Nephron progenitor cell (in vitro differentiated cells): ENCODE measurements at regions not wholly inside any gene's neighbourhood (a gene's known extent, or its start where the extent isn't known, plus 50 kb on each side); places are given as distances from the start of the nearest gene placed in this dataset.
"Not testable (repeated sequence)": the region's sequence is repeated elsewhere in the genome, so short reads cannot be mapped to it uniquely, and the experiment has no call there.

Source experiments
- DNase-seq: peaks from one replicate; pipeline ENCODE4 v3.0.0; 2021
- H3K27ac Mint-ChIP-seq: 2 replicates; pipeline ENCODE4 v1.8.0; 2021; ENCODE audit warnings: mild to moderate bottlenecking, moderate library complexity, mixed read lengths
- H3K27me3 Mint-ChIP-seq: 2 replicates; pipeline ENCODE4 v1.8.0; 2021; ENCODE audit warnings: mild to moderate bottlenecking, low read depth, mixed read lengths; ENCODE audit not compliant: poor library complexity
- H3K36me3 Mint-ChIP-seq: 2 replicates; pipeline ENCODE4 v1.8.0; 2021; ENCODE audit warnings: low read depth, mixed read lengths
- H3K4me1 Mint-ChIP-seq: 2 replicates; pipeline ENCODE4 v1.8.0; 2021; ENCODE audit warnings: mixed read lengths
- H3K4me3 Mint-ChIP-seq: 2 replicates; pipeline ENCODE4 v1.8.0; 2021; ENCODE audit warnings: mild to moderate bottlenecking, moderate library complexity, mixed read lengths
- H3K9me3 Mint-ChIP-seq: 2 replicates; pipeline ENCODE4 v1.8.0; 2021; ENCODE audit warnings: mild to moderate bottlenecking, moderate library complexity, mixed read lengths
- TF ChIP-seq, protein P1 (sequence below): fragments of 200-600 bp; sonication (generic); IDR thresholded peaks from 2 replicates; pipeline ENCODE4 v1.5.0; 2021; ENCODE audit warnings: antibody characterized with exemption

DNA sequence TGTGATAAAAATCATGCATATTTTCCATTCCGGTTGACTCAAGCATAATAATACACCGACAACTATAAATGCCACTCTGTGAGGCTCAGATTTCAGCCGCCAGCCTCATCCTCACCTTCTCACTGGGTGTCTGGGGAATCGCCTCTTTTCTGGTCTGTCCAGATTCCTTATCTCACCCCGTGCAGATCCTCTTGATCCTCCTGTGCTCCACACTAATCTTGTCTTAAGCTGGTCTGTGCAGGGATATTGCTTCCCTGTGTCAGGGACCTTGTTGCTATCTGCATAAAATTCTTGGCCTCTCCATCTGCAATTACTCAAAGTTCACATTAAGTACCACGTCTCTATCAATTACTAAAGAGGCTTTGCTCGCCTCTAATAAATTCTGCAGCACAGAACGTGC is 116.6 kb upstream of the SPACA7 start:
- no peaks in the 10 kb centered on the region for H3K36me3 Mint-ChIP-seq
- TF ChIP-seq, protein P1, sequence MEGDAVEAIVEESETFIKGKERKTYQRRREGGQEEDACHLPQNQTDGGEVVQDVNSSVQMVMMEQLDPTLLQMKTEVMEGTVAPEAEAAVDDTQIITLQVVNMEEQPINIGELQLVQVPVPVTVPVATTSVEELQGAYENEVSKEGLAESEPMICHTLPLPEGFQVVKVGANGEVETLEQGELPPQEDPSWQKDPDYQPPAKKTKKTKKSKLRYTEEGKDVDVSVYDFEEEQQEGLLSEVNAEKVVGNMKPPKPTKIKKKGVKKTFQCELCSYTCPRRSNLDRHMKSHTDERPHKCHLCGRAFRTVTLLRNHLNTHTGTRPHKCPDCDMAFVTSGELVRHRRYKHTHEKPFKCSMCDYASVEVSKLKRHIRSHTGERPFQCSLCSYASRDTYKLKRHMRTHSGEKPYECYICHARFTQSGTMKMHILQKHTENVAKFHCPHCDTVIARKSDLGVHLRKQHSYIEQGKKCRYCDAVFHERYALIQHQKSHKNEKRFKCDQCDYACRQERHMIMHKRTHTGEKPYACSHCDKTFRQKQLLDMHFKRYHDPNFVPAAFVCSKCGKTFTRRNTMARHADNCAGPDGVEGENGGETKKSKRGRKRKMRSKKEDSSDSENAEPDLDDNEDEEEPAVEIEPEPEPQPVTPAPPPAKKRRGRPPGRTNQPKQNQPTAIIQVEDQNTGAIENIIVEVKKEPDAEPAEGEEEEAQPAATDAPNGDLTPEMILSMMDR = no peak
- no peak overlapping the region for H3K4me3 Mint-ChIP-seq
- no peak overlapping the region for H3K27ac Mint-ChIP-seq
- H3K9me3 Mint-ChIP-seq = no peaks in the 10 kb centered on the region
- DNase-seq = no peak
- H3K4me1 Mint-ChIP-seq = no peaks in the 10 kb centered on the region
- peaks cover 29% of the 10 kb centered on the region for H3K27me3 Mint-ChIP-seq

DNA sequence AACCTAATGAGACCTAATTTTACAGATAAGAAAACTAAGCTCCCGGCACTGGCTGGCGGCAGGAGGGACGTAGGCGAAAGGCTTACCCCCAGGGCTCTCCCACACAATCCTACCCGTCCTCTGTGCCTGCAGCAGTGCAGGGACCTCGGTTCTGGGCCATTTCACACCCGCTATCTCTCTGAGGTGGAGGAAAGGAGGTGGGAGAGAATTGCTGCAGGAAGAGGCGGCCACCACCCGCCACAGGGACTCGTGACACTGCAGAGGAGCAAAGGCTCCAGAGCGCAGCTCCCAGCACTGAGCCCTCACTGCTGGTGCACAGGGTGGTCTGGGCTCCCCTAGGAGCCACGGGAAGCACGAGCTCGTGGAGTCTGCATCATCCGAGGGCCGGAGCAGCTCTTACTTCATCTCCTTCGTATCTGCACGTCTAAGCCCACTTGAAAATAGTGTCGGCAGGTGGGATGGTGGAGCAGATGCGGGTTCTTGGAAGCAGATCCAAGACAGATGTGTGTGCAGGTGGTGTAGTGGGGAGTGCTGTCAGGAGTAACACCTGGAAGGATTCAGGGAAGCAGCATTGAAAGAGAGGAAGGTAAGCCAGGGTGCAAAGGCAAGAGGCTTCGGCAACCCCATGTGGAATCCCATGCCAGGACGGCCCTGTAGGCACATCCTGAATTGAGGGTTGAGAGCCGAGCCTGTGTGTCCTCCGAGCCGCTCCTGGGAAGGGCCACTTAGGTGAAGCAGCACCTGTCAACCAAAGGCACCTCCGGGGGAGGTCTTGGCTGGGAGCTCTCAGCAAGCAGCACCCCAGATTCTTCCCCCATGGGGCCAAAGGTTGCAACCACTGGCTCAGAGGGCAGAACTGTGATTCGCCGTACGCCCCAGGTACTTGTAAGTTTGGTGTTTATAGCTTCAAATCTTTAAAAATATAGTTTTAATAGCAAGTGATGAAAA is 115.8 kb upstream of the SPACA7 start:
- Mint-ChIP-seq H3K27me3 (peaks cover 24% of the 10 kb centered on the region), H3K36me3 (no peaks in the 10 kb centered on the region), H3K27ac (no peak overlapping the region), H3K9me3 (no peaks in the 10 kb centered on the region), H3K4me1 (no peaks in the 10 kb centered on the region), H3K4me3 (no peak overlapping the region)
- TF ChIP-seq, protein P1 = no peak
- no peak for DNase-seq

DNA sequence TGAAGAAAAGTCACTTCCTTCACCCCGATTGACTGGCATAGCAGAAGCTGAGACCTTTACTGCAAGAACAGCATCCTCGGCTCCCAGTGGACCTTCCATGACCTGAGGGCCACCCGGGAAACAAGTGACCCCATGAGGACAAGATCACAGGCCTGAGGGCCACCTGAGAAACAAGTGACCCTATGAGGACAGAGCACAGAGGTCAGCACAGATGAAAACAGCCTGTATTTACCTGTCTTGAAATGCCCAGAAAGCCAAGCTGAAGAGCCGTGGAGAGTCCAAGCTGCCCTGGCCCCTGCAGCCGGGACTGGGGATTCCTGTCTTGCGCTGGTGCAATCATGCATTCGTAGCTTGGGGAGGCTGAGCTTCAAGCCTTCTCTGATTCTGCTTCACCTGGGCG is 114.2 kb upstream of the SPACA7 start:
- Mint-ChIP-seq H3K4me3 (no peak overlapping the region), H3K4me1 (no peaks in the 10 kb centered on the region), H3K36me3 (no peaks in the 10 kb centered on the region), H3K9me3 (no peaks in the 10 kb centered on the region), H3K27me3 (peaks cover 34% of the 10 kb centered on the region), H3K27ac (no peak overlapping the region)
- no peak for DNase-seq
- TF ChIP-seq, protein P1 = no peak

DNA sequence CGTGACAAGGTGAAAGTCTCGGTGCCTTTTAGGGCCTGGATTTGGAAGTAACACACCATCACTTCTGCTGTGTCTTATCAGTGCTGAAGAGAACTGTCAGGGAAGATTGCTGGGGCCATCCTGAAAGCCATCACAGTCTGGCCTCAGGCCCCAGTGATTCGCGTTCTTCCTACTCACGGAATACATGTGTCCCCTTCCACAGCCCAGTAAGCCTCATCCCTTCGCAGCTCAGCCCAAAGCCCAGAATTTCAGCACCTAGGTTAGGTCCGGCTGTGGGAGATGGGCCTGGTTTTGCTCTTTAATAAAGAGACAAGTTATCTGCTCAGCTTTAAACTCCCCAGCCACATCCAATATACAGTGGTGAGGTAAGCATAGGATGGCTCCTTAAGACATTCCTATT is 113.0 kb upstream of the SPACA7 start:
- Mint-ChIP-seq H3K36me3 (no peaks in the 10 kb centered on the region), H3K27me3 (peaks cover 42% of the 10 kb centered on the region), H3K4me1 (no peaks in the 10 kb centered on the region), H3K9me3 (no peaks in the 10 kb centered on the region), H3K4me3 (no peak overlapping the region), H3K27ac (no peak overlapping the region)
- TF ChIP-seq, protein P1 = no peak
- no peak for DNase-seq

DNA sequence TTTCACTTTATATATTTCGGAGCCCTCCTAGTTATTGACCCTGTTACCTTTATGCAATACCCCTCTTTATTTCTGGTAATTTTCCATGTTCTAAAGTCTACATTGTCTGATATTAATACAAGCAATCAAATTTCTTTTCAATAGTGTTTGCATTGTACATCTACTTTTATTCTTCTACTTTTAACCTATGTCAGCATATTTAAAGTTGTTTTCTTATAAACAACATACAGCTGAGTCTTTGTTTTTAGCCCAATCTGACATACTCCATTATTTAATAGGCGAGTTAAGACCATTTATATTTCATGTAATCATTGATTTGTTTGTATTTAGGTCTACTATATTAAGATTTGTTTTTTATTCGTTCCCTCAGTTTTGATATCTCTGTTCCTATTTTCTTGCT is 108.5 kb upstream of the SPACA7 start:
- Mint-ChIP-seq H3K4me3 (no peak overlapping the region), H3K36me3 (no peaks in the 10 kb centered on the region), H3K27ac (no peak overlapping the region), H3K27me3 (peaks cover 28% of the 10 kb centered on the region), H3K9me3 (no peaks in the 10 kb centered on the region), H3K4me1 (no peaks in the 10 kb centered on the region)
- DNase-seq = no peak
- TF ChIP-seq, protein P1 = no peak

DNA sequence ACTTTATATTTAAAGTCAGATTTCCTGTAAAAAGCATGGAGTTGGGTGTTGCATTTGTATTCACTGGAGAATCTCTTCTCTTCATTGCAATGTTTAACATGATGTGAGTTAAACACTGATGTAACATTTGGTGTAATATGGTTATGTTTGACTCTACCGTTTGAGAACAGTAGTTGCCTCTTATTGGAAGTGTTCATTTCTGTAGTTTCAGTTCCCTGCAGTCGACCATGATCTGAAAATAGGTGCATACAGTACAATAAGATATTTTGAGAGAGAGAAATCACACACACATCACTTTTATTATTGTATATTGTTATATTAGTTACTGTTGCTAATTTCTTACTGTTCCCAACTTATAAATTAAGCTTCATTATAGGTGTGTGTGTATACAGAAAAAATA is 105.2 kb upstream of the SPACA7 start:
- Mint-ChIP-seq H3K36me3 (no peaks in the 10 kb centered on the region), H3K27me3 (peaks cover 42% of the 10 kb centered on the region), H3K4me1 (no peaks in the 10 kb centered on the region), H3K9me3 (no peaks in the 10 kb centered on the region), H3K27ac (no peak overlapping the region), H3K4me3 (no peak overlapping the region)
- TF ChIP-seq, protein P1 = no peak
- no peak for DNase-seq

DNA sequence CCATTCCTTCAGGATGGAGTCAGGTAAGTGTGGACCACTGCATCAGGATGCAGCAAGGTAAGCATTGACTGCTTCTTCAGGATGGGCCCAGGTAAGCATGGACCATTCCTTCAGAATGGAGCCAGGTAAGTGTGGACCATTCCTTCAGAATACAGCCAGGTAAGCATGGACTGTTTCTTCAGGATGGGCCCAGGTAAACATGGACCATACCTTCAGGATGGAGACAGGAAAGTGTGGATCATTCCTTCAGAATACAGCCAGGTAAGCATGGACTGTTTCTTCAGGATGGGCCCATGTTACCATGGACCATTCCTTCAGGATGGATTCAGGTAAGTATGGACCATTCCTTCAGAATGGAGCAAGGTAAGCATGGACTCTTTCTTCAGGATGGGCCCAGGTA is 89.4 kb upstream of the SPACA7 start:
- not testable (repeated sequence) for H3K27me3 Mint-ChIP-seq, H3K27ac Mint-ChIP-seq, H3K4me3 Mint-ChIP-seq, H3K9me3 Mint-ChIP-seq, H3K4me1 Mint-ChIP-seq, H3K36me3 Mint-ChIP-seq, DNase-seq
